ENCODE measurements at regions not wholly inside any gene's neighbourhood (a gene's known extent, or its start where the extent isn't known, plus 50 kb on each side); places are given as distances from the start of the nearest gene placed in this dataset.

- no peak for DNase-seq
These were observed 56.6 kb upstream of the C1orf21 start for GRCh38 chr1:184329962-184330868.

GRCh38 chr1:184330875-184331274, 56.0 kb upstream of the C1orf21 start:
- DNase-seq = no peak

All from NCI-H510A treated with DMSO at 0.1 percent for 48 hours (cell line).